ENCODE measurements at regions not wholly inside any gene's neighbourhood (a gene's known extent, or its start where the extent isn't known, plus 50 kb on each side); places are given as distances from the start of the nearest gene placed in this dataset.
A peak's percentile ranks its signal among the peaks of the same experiment; 100 is the strongest.

DNA sequence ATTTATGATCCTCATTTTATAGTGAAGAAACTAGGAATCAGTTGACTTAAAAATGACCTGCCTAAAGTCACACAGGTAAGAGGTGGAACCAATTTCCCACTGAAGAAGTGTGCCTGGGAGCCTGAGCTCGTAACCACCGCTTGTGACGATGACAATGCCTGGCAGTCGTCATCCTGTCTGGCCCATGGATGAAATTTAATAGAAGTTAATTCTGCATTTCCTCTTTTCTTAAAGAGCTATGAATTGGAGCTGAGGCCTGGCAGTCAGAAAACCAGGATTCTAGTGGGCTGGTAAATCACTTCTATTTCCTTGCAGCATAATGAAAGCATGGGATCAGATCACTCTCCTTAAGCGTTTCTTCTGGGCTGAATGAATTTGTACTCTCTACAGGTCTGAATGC lies 200.0 kb upstream of the SGK1 start:
- TF ChIP-seq, protein P1, sequence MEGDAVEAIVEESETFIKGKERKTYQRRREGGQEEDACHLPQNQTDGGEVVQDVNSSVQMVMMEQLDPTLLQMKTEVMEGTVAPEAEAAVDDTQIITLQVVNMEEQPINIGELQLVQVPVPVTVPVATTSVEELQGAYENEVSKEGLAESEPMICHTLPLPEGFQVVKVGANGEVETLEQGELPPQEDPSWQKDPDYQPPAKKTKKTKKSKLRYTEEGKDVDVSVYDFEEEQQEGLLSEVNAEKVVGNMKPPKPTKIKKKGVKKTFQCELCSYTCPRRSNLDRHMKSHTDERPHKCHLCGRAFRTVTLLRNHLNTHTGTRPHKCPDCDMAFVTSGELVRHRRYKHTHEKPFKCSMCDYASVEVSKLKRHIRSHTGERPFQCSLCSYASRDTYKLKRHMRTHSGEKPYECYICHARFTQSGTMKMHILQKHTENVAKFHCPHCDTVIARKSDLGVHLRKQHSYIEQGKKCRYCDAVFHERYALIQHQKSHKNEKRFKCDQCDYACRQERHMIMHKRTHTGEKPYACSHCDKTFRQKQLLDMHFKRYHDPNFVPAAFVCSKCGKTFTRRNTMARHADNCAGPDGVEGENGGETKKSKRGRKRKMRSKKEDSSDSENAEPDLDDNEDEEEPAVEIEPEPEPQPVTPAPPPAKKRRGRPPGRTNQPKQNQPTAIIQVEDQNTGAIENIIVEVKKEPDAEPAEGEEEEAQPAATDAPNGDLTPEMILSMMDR (IDR thresholded peaks at IDR 0.05; ENCODE audit: low read depth, low read length) = no peak
- peak in 1 of 2 donors; percentile 53 for DNase-seq (ENCODE audit: low read depth in 2 of 2)
- H3K4me3 ChIP-seq (replicated peaks in 1 of 2; ENCODE audit: low read depth in 2 of 2, low read length in 2 of 2) = no peak overlapping the region

DNA sequence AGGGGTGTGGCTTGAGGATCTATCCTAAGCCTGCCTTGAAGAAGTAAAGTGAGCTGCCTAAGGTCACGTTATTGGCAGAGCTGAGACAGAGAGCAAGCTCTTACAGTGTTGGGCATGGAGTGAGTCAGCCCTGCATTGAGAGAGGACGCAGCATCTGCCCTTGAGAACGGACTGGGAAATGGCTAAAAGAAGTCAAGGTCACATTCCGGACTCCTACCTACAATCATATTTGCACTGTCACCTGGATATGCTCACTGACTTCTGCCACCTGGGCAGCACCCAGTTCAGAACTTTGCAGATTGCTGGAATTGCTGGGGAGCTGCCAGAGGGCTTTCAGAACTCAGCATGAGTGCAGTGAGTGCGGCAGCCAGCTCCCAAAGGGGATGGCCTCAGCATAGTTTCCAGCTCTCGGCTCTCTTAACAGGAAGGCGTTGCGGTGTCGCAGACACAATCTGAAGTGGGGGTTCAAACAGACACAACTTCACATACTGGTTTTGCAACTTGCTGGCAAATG lies 199.3 kb upstream of the SGK1 start:
- DNase-seq (ENCODE audit: low read depth in 2 of 2) = peak; percentile 94 to 98
- peak overlapping the region in 1 of 2 donors; percentile 19 for H3K4me3 ChIP-seq (replicated peaks in 1 of 2; ENCODE audit: low read depth in 2 of 2, low read length in 2 of 2)
- TF ChIP-seq, protein P1 (IDR thresholded peaks at IDR 0.05; ENCODE audit: low read depth, low read length) = no peak

DNA sequence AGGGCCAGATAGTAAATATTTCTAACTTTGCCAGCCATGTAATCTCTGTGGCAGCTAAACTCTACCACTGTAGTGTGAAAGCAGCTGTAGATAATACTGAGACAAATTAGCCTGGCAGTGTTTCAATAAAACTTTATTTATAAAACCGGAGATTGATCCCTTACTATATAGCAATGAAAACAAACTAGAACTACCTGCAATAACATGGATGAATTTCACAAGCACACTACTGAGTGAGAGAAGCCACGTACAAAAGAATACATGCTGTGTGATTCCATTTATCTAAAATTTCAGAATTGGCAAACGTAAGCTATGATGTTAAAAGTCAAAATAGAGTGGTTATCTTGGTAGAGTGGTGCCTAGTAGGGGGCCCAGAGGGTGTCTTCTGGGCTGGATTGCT lies 198.7 kb upstream of the SGK1 start:
- DNase-seq (ENCODE audit: low read depth in 2 of 2) = no peak
- TF ChIP-seq, protein P1 (IDR thresholded peaks at IDR 0.05; ENCODE audit: low read depth, low read length) = no peak
- no peak overlapping the region for H3K4me3 ChIP-seq (replicated peaks in 1 of 2; ENCODE audit: low read depth in 2 of 2, low read length in 2 of 2)

- TF ChIP-seq, protein P1 (IDR thresholded peaks at IDR 0.05; ENCODE audit: low read depth, low read length) = no peak
- H3K4me3 ChIP-seq (replicated peaks in 1 of 2; ENCODE audit: low read depth in 2 of 2, low read length in 2 of 2) = no peak overlapping the region
- peak; percentile 69 to 92 for DNase-seq (ENCODE audit: low read depth in 2 of 2)
These were observed 198.1 kb upstream of the SGK1 start for GRCh38 chr6:134515986-134516385.

DNA sequence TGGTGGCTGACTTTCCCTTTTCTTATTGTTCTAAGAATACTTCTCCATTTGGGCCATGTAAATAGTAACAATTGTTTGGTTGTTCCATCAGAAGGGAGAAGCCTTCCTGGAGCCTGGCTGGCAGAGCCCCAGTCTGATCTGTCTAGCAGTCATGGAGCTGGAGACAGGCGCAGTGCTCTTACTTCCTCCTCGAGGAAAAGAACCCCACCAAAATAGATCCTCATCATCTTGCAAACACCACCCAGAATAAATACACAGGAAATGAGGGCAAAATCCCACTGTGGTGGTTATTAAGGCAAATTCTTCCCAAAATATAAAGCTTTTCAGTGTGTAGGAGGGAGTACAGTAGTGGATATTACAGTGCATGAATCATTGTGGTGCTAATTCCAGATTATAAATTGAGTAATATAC lies 195.1 kb upstream of the SGK1 start:
- TF ChIP-seq, protein P1 (IDR thresholded peaks at IDR 0.05; ENCODE audit: low read depth, low read length) = no peak
- H3K4me3 ChIP-seq (replicated peaks in 1 of 2; ENCODE audit: low read depth in 2 of 2, low read length in 2 of 2) = no peak overlapping the region
- DNase-seq (ENCODE audit: low read depth in 2 of 2) = peak; percentile 48 to 51

GRCh38 chr6:134511984-134512683 lies 194.2 kb upstream of the SGK1 start:
- TF ChIP-seq, protein P1 (IDR thresholded peaks at IDR 0.05; ENCODE audit: low read depth, low read length) = no peak
- DNase-seq (ENCODE audit: low read depth in 2 of 2) = no peak
- H3K4me3 ChIP-seq (replicated peaks in 1 of 2; ENCODE audit: low read depth in 2 of 2, low read length in 2 of 2) = no peak overlapping the region

All from cardiac fibroblast (primary cell).